Neuron (in vitro differentiated cells): ENCODE measurements at regions not wholly inside any gene's neighbourhood (a gene's known extent, or its start where the extent isn't known, plus 50 kb on each side); places are given as distances from the start of the nearest gene placed in this dataset.

Source experiments
- H2AFZ ChIP-seq: one replicate; pipeline ENCODE4 v1.6.1; 2013; ENCODE audit warnings: low read depth, mild to moderate bottlenecking, inconsistent platforms, low read length, moderate library complexity
- H3K27me3 ChIP-seq: one replicate; pipeline ENCODE4 v1.6.1; 2013; ENCODE audit warnings: low read length; ENCODE audit not compliant: insufficient read depth
- H3K36me3 ChIP-seq: one replicate; pipeline ENCODE4 v1.6.1; 2013; ENCODE audit warnings: low read length; ENCODE audit not compliant: insufficient read depth
- H3K4me1 ChIP-seq: one replicate; pipeline ENCODE4 v1.6.1; 2013; ENCODE audit warnings: low read length; ENCODE audit not compliant: insufficient read depth
- H3K4me3 ChIP-seq: 2 replicates; pipeline ENCODE4 v1.5.1; 2013; ENCODE audit warnings: mild to moderate bottlenecking, low read length, moderate library complexity
- H3K9me3 ChIP-seq: one replicate; pipeline ENCODE4 v1.6.1; 2013; ENCODE audit warnings: low read length

- Histone ChIP-seq H3K27me3 (no peaks in the 10 kb centered on the region), H3K4me1 (no peaks in the 10 kb centered on the region), H2AFZ (no peak overlapping the region), H3K36me3 (no peaks in the 10 kb centered on the region), H3K9me3 (no peaks in the 10 kb centered on the region), H3K4me3 (no peak overlapping the region)
Measured at GRCh38 chr12:28884904-28885679, 264.0 kb upstream of the FAR2 start.

GRCh38 chr12:28885928-28886327 lies 263.1 kb upstream of the FAR2 start:
- Histone ChIP-seq H3K4me3 (no peak overlapping the region), H3K9me3 (no peaks in the 10 kb centered on the region), H3K4me1 (no peaks in the 10 kb centered on the region), H3K27me3 (no peaks in the 10 kb centered on the region), H2AFZ (no peak overlapping the region), H3K36me3 (no peaks in the 10 kb centered on the region)

GRCh38 chr12:28887461-28887990 lies 261.6 kb upstream of the FAR2 start:
- no peaks in the 10 kb centered on the region for H3K4me1 ChIP-seq
- no peaks in the 10 kb centered on the region for H3K27me3 ChIP-seq
- H3K9me3 ChIP-seq = no peaks in the 10 kb centered on the region
- no peak overlapping the region for H2AFZ ChIP-seq
- H3K4me3 ChIP-seq = no peak overlapping the region
- no peaks in the 10 kb centered on the region for H3K36me3 ChIP-seq

- Histone ChIP-seq H3K27me3 (no peaks in the 10 kb centered on the region), H3K4me3 (no peak overlapping the region), H3K36me3 (no peaks in the 10 kb centered on the region), H3K4me1 (no peaks in the 10 kb centered on the region), H3K9me3 (no peaks in the 10 kb centered on the region), H2AFZ (no peak overlapping the region)
Measured at GRCh38 chr12:28890664-28891063, 258.4 kb upstream of the FAR2 start.

GRCh38 chr12:28891126-28891525 lies 258.0 kb upstream of the FAR2 start:
- H2AFZ ChIP-seq = no peak overlapping the region
- H3K36me3 ChIP-seq = no peaks in the 10 kb centered on the region
- H3K4me1 ChIP-seq = no peaks in the 10 kb centered on the region
- no peak overlapping the region for H3K4me3 ChIP-seq
- no peaks in the 10 kb centered on the region for H3K9me3 ChIP-seq
- H3K27me3 ChIP-seq = no peaks in the 10 kb centered on the region

GRCh38 chr12:28893365-28893764 lies 255.7 kb upstream of the FAR2 start:
- Histone ChIP-seq H3K4me3 (no peak overlapping the region), H3K4me1 (peaks cover 9% of the 10 kb centered on the region), H2AFZ (no peak overlapping the region), H3K9me3 (no peaks in the 10 kb centered on the region), H3K27me3 (no peaks in the 10 kb centered on the region), H3K36me3 (no peaks in the 10 kb centered on the region)

- Histone ChIP-seq H3K4me1 (peaks cover 9% of the 10 kb centered on the region), H3K9me3 (no peaks in the 10 kb centered on the region), H2AFZ (no peak overlapping the region), H3K4me3 (no peak overlapping the region), H3K27me3 (no peaks in the 10 kb centered on the region), H3K36me3 (no peaks in the 10 kb centered on the region)
Measured at GRCh38 chr12:28893856-28894255, 255.2 kb upstream of the FAR2 start.

- H2AFZ ChIP-seq = no peak overlapping the region
- H3K9me3 ChIP-seq = no peaks in the 10 kb centered on the region
- H3K4me3 ChIP-seq = no peak overlapping the region
- peaks cover 9% of the 10 kb centered on the region for H3K4me1 ChIP-seq
- no peaks in the 10 kb centered on the region for H3K36me3 ChIP-seq
- no peaks in the 10 kb centered on the region for H3K27me3 ChIP-seq
Measured at GRCh38 chr12:28896421-28896820, 252.7 kb upstream of the FAR2 start.

GRCh38 chr12:28898038-28898437 lies 251.0 kb upstream of the FAR2 start:
- H3K4me1 ChIP-seq = peaks cover 9% of the 10 kb centered on the region
- no peaks in the 10 kb centered on the region for H3K9me3 ChIP-seq
- H3K27me3 ChIP-seq = no peaks in the 10 kb centered on the region
- no peak overlapping the region for H3K4me3 ChIP-seq
- H2AFZ ChIP-seq = no peak overlapping the region
- H3K36me3 ChIP-seq = no peaks in the 10 kb centered on the region

- Histone ChIP-seq H3K9me3 (no peaks in the 10 kb centered on the region), H3K27me3 (no peaks in the 10 kb centered on the region), H2AFZ (no peak overlapping the region), H3K36me3 (no peaks in the 10 kb centered on the region), H3K4me3 (no peak overlapping the region), H3K4me1 (peaks cover 9% of the 10 kb centered on the region)
Measured at GRCh38 chr12:28899951-28900350, 249.1 kb upstream of the FAR2 start.

- H3K4me3 ChIP-seq = no peak overlapping the region
- H2AFZ ChIP-seq = no peak overlapping the region
- H3K4me1 ChIP-seq = no peaks in the 10 kb centered on the region
- no peaks in the 10 kb centered on the region for H3K9me3 ChIP-seq
- H3K36me3 ChIP-seq = no peaks in the 10 kb centered on the region
- no peaks in the 10 kb centered on the region for H3K27me3 ChIP-seq
Measured at GRCh38 chr12:28905220-28905955, 243.7 kb upstream of the FAR2 start.

GRCh38 chr12:28908646-28909045 lies 240.4 kb upstream of the FAR2 start:
- no peak overlapping the region for H3K4me3 ChIP-seq
- H3K27me3 ChIP-seq = no peaks in the 10 kb centered on the region
- H2AFZ ChIP-seq = no peak overlapping the region
- H3K9me3 ChIP-seq = peaks cover 3% of the 10 kb centered on the region
- H3K4me1 ChIP-seq = no peaks in the 10 kb centered on the region
- H3K36me3 ChIP-seq = no peaks in the 10 kb centered on the region

- H3K4me3 ChIP-seq = no peak overlapping the region
- no peaks in the 10 kb centered on the region for H3K36me3 ChIP-seq
- H3K9me3 ChIP-seq = peaks cover 3% of the 10 kb centered on the region
- no peaks in the 10 kb centered on the region for H3K27me3 ChIP-seq
- no peaks in the 10 kb centered on the region for H3K4me1 ChIP-seq
- no peak overlapping the region for H2AFZ ChIP-seq
Measured at GRCh38 chr12:28909291-28909690, 239.8 kb upstream of the FAR2 start.
